ENCODE measurements at regions not wholly inside any gene's neighbourhood (a gene's known extent, or its start where the extent isn't known, plus 50 kb on each side); places are given as distances from the start of the nearest gene placed in this dataset.

DNA sequence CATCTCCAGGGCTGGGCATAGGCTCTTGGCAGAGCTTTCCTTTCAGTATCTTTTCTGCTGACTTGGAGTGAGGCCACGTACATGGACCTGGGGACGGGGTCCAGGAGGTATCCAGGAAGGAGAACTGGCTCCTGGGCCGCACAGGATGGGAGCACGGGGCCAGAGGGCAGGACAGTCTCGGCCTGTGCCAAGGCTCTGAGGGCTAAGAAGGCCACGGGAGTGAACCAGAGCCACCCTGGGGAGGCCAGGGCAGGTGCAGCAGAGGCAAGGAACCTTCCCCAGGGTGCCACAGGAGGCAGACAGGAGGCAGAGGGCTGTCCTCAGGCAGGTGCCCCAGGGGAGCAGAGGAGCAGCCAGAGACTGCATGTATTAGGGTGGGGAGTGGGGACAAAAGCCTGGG is 50.3 kb downstream of the PLXNA1 start:
- no peak overlapping the region for H2AFZ ChIP-seq (ENCODE audit: low read depth, low read length)
- H3K4me1 ChIP-seq (ENCODE audit: insufficient read depth, low read length), result no peaks in the 10 kb centered on the region
- H3K36me3 ChIP-seq (ENCODE audit: insufficient read depth, low read length), result peaks cover 56% of the 10 kb centered on the region
- no peaks in the 10 kb centered on the region for H3K27me3 ChIP-seq (ENCODE audit: insufficient read depth, low read length)
- H3K9me3 ChIP-seq (ENCODE audit: low read length), result no peaks in the 10 kb centered on the region
- no peak overlapping the region for H3K4me3 ChIP-seq (ENCODE audit: low read length)

- Histone ChIP-seq H3K27me3 (ENCODE audit: insufficient read depth, low read length) (no peaks in the 10 kb centered on the region), H3K4me3 (ENCODE audit: low read length) (no peak overlapping the region), H3K36me3 (ENCODE audit: insufficient read depth, low read length) (peaks cover 50% of the 10 kb centered on the region), H2AFZ (ENCODE audit: low read depth, low read length) (no peak overlapping the region), H3K4me1 (ENCODE audit: insufficient read depth, low read length) (no peaks in the 10 kb centered on the region), H3K9me3 (ENCODE audit: low read length) (no peaks in the 10 kb centered on the region)
These were observed 50.9 kb downstream of the PLXNA1 start for GRCh38 chr3:127033786-127034185.

DNA sequence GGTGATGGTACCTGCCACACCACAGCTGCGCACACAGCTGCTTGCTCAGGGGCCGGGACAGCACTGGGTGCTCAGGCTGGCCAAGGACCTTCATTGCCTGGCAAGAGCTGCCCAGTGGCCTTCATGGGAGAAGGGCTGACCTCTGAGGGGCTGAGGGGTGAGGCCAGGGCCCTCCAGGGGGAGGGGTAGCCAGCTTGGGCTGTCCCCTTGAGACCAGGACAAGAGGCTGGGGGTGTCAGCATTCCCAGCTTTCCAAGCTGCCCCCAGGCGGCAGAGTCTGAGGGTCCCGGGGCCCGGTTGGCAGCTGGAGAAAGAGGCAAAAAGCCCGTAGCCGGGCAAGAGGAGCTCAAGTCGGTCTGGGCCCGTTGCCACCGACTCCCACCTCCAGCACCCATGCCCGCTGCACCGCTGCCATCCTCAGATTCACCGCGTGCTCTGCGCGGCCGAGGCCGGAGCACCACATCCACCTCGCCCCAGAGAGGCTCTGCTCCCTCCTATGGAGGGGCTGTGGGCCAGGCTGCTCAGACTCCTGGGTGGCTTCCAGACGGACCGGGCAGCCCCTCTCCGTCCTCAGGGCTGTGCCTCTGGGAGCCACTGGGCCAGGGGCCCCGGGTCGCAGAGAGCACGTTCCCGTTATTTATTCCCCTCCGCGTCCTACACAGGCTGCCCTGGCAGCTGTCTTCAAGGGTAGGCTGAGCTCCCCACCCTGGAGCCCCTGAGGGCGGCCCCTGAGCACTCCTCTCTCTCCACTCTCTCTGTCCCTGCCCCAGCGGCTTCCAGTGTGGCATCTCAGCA is 51.5 kb downstream of the PLXNA1 start:
- H3K4me1 ChIP-seq (ENCODE audit: insufficient read depth, low read length), result no peaks in the 10 kb centered on the region

GRCh38 chr3:127034990-127035652 is 52.2 kb downstream of the PLXNA1 start:
- H3K4me1 ChIP-seq (ENCODE audit: insufficient read depth, low read length), result no peaks in the 10 kb centered on the region
- H2AFZ ChIP-seq (ENCODE audit: low read depth, low read length), result no peak overlapping the region
- peaks cover 38% of the 10 kb centered on the region for H3K36me3 ChIP-seq (ENCODE audit: insufficient read depth, low read length)
- H3K27me3 ChIP-seq (ENCODE audit: insufficient read depth, low read length), result no peaks in the 10 kb centered on the region
- no peaks in the 10 kb centered on the region for H3K9me3 ChIP-seq (ENCODE audit: low read length)
- H3K4me3 ChIP-seq (ENCODE audit: low read length), result no peak overlapping the region

More for the DNA sequence above, 51.5 kb downstream of the PLXNA1 start:
- Histone ChIP-seq H3K9me3 (ENCODE audit: low read length) (no peaks in the 10 kb centered on the region), H3K27me3 (ENCODE audit: insufficient read depth, low read length) (no peaks in the 10 kb centered on the region), H2AFZ (ENCODE audit: low read depth, low read length) (no peak overlapping the region), H3K36me3 (ENCODE audit: insufficient read depth, low read length) (peaks cover 44% of the 10 kb centered on the region), H3K4me3 (ENCODE audit: low read length) (no peak overlapping the region)

GRCh38 chr3:127035677-127036076 is 52.8 kb downstream of the PLXNA1 start:
- Histone ChIP-seq H3K27me3 (ENCODE audit: insufficient read depth, low read length) (no peaks in the 10 kb centered on the region), H3K4me3 (ENCODE audit: low read length) (no peak overlapping the region), H3K36me3 (ENCODE audit: insufficient read depth, low read length) (peaks cover 33% of the 10 kb centered on the region), H3K9me3 (ENCODE audit: low read length) (no peaks in the 10 kb centered on the region), H3K4me1 (ENCODE audit: insufficient read depth, low read length) (no peaks in the 10 kb centered on the region), H2AFZ (ENCODE audit: low read depth, low read length) (no peak overlapping the region)

DNA sequence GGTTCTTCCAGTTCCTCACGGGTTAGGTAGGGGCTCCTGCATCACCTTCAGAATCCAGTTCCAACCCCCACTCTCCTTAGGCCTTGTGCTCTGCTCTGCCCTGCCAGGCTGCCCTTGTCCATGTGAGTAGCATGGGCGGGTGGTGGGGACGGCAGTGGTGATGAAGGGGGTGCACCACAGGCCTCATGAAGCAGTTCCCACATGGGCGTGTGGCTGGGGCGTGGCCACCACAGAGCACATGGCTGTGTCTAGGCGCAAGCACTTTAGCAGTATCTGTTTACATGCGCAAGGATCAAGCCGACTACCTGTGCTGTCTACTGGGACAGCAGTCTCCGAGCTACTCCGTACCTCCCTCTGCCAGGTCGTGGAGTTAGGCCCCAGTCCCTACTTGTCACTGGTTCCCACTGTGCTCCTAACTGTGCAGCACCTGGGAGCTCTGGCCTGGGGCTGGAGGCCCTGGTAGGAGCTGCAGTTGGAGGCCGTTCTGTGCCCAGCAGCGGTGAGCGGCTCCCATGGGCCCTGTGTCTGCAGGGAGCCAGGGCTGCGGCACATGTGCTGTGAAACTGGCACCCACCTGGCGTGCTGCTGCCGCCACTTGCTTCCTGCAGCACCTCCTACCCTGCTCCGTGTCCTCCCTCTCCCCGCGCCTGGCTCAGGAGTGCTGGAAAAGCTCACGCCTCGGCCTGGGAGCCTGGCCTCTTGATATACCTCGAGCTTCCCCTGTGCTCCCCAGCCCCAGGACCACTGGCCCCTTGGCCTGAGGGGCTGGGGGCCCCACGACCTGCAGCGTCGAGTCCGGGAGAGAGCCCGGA is 53.5 kb downstream of the PLXNA1 start:
- Histone ChIP-seq H3K27me3 (ENCODE audit: insufficient read depth, low read length) (no peaks in the 10 kb centered on the region), H3K9me3 (ENCODE audit: low read length) (no peaks in the 10 kb centered on the region), H3K4me1 (ENCODE audit: insufficient read depth, low read length) (no peaks in the 10 kb centered on the region), H3K36me3 (ENCODE audit: insufficient read depth, low read length) (peaks cover 26% of the 10 kb centered on the region), H3K4me3 (ENCODE audit: low read length) (no peak overlapping the region), H2AFZ (ENCODE audit: low read depth, low read length) (no peak overlapping the region)

DNA sequence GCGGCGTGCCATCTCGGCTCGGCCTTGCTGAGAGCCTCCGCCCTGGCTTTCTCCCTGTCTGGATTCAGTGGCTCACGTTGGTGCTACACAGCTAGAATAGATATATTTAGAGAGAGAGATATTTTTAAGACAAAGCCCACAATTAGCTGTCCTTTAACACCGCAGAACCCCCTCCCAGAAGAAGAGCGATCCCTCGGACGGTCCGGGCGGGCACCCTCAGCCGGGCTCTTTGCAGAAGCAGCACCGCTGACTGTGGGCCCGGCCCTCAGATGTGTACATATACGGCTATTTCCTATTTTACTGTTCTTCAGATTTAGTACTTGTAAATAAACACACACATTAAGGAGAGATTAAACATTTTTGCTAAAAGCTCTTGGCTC is 54.1 kb downstream of the PLXNA1 start:
- no peaks in the 10 kb centered on the region for H3K9me3 ChIP-seq (ENCODE audit: low read length)
- H3K36me3 ChIP-seq (ENCODE audit: insufficient read depth, low read length), result peaks cover 20% of the 10 kb centered on the region
- no peak overlapping the region for H2AFZ ChIP-seq (ENCODE audit: low read depth, low read length)
- H3K27me3 ChIP-seq (ENCODE audit: insufficient read depth, low read length), result no peaks in the 10 kb centered on the region
- H3K4me1 ChIP-seq (ENCODE audit: insufficient read depth, low read length), result no peaks in the 10 kb centered on the region
- no peak overlapping the region for H3K4me3 ChIP-seq (ENCODE audit: low read length)

GRCh38 chr3:127037418-127037841 is 54.5 kb downstream of the PLXNA1 start:
- H3K27me3 ChIP-seq (ENCODE audit: insufficient read depth, low read length), result no peaks in the 10 kb centered on the region
- H3K4me3 ChIP-seq (ENCODE audit: low read length), result no peak overlapping the region
- no peaks in the 10 kb centered on the region for H3K9me3 ChIP-seq (ENCODE audit: low read length)
- peaks cover 16% of the 10 kb centered on the region for H3K36me3 ChIP-seq (ENCODE audit: insufficient read depth, low read length)
- no peaks in the 10 kb centered on the region for H3K4me1 ChIP-seq (ENCODE audit: insufficient read depth, low read length)
- no peak overlapping the region for H2AFZ ChIP-seq (ENCODE audit: low read depth, low read length)

DNA sequence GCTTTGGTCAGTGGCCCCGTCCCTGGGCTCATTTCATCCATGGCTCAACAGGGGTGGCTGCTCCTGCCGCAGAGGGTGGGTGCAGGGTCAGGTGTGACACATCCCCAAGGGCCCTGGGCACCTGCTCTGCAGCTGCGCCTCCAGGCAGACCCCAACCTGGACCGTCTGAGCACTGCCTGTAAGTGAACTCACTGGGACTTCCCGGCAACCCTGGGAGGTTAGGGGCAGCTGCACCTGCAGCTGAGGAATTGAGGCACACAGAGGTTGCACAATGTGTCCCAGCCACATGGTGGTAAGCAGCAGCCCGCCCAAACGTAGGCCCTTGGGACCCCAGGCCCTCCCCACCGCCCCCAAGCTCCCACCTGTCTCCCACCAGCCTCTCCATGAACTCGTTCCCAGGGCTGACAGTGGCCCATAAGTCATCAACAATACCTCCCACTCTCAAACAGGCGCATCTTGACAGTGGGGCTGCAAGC is 55.1 kb downstream of the PLXNA1 start:
- Histone ChIP-seq H3K4me1 (ENCODE audit: insufficient read depth, low read length) (no peaks in the 10 kb centered on the region), H3K36me3 (ENCODE audit: insufficient read depth, low read length) (peaks cover 10% of the 10 kb centered on the region), H3K9me3 (ENCODE audit: low read length) (no peaks in the 10 kb centered on the region), H3K4me3 (ENCODE audit: low read length) (no peak overlapping the region), H2AFZ (ENCODE audit: low read depth, low read length) (no peak overlapping the region), H3K27me3 (ENCODE audit: insufficient read depth, low read length) (no peaks in the 10 kb centered on the region)

- Histone ChIP-seq H3K4me1 (ENCODE audit: insufficient read depth, low read length) (no peaks in the 10 kb centered on the region), H3K27me3 (ENCODE audit: insufficient read depth, low read length) (no peaks in the 10 kb centered on the region), H3K4me3 (ENCODE audit: low read length) (no peak overlapping the region), H3K9me3 (ENCODE audit: low read length) (no peaks in the 10 kb centered on the region), H3K36me3 (ENCODE audit: insufficient read depth, low read length) (peaks cover 6% of the 10 kb centered on the region), H2AFZ (ENCODE audit: low read depth, low read length) (no peak overlapping the region)
These were observed 55.6 kb downstream of the PLXNA1 start for GRCh38 chr3:127038466-127038865.

GRCh38 chr3:127038923-127039581 is 56.1 kb downstream of the PLXNA1 start:
- no peaks in the 10 kb centered on the region for H3K9me3 ChIP-seq (ENCODE audit: low read length)
- H3K27me3 ChIP-seq (ENCODE audit: insufficient read depth, low read length), result no peaks in the 10 kb centered on the region
- no peak overlapping the region for H2AFZ ChIP-seq (ENCODE audit: low read depth, low read length)
- H3K36me3 ChIP-seq (ENCODE audit: insufficient read depth, low read length), result peaks cover 1% of the 10 kb centered on the region
- no peaks in the 10 kb centered on the region for H3K4me1 ChIP-seq (ENCODE audit: insufficient read depth, low read length)
- no peak overlapping the region for H3K4me3 ChIP-seq (ENCODE audit: low read length)

- H3K4me1 ChIP-seq (ENCODE audit: insufficient read depth, low read length), result no peaks in the 10 kb centered on the region
- no peak overlapping the region for H3K4me3 ChIP-seq (ENCODE audit: low read length)
- H3K27me3 ChIP-seq (ENCODE audit: insufficient read depth, low read length), result no peaks in the 10 kb centered on the region
- H3K9me3 ChIP-seq (ENCODE audit: low read length), result no peaks in the 10 kb centered on the region
- no peak overlapping the region for H2AFZ ChIP-seq (ENCODE audit: low read depth, low read length)
- no peaks in the 10 kb centered on the region for H3K36me3 ChIP-seq (ENCODE audit: insufficient read depth, low read length)
These were observed 56.8 kb downstream of the PLXNA1 start for GRCh38 chr3:127039719-127040118.
